ENCODE measurements at regions not wholly inside any gene's neighbourhood (a gene's known extent, or its start where the extent isn't known, plus 50 kb on each side); places are given as distances from the start of the nearest gene placed in this dataset.

GRCh38 chr5:88553986-88554385 lies 285.3 kb upstream of the TMEM161B start:
- no peak overlapping the region for H3K4me3 ChIP-seq (ENCODE audit: low read length)
- no peak for TF ChIP-seq CTCF (IDR thresholded peaks at IDR 0.05; ENCODE audit: insufficient read depth, low read depth, low read length, missing control alignments)
- DNase-seq (ENCODE audit: low read depth): no peak

- no peak overlapping the region for H3K4me3 ChIP-seq (ENCODE audit: low read length)
- no peak for TF ChIP-seq CTCF (IDR thresholded peaks at IDR 0.05; ENCODE audit: insufficient read depth, low read depth, low read length, missing control alignments)
- DNase-seq (ENCODE audit: low read depth): no peak
Observed at GRCh38 chr5:88553136-88553875, 284.7 kb upstream of the TMEM161B start.

GRCh38 chr5:88552426-88552825 lies 283.8 kb upstream of the TMEM161B start:
- DNase-seq (ENCODE audit: low read depth): no peak
- no peak overlapping the region for H3K4me3 ChIP-seq (ENCODE audit: low read length)
- TF ChIP-seq CTCF (IDR thresholded peaks at IDR 0.05; ENCODE audit: insufficient read depth, low read depth, low read length, missing control alignments): no peak

GRCh38 chr5:88551724-88552345 lies 283.2 kb upstream of the TMEM161B start:
- no peak for TF ChIP-seq CTCF (IDR thresholded peaks at IDR 0.05; ENCODE audit: insufficient read depth, low read depth, low read length, missing control alignments)
- DNase-seq (ENCODE audit: low read depth): no peak
- H3K4me3 ChIP-seq (ENCODE audit: low read length): no peak overlapping the region

GRCh38 chr5:88550736-88551135 lies 282.1 kb upstream of the TMEM161B start:
- DNase-seq (ENCODE audit: low read depth): no peak
- TF ChIP-seq CTCF (IDR thresholded peaks at IDR 0.05; ENCODE audit: insufficient read depth, low read depth, low read length, missing control alignments): no peak
- no peak overlapping the region for H3K4me3 ChIP-seq (ENCODE audit: low read length)

- no peak for DNase-seq (ENCODE audit: low read depth)
- TF ChIP-seq CTCF (IDR thresholded peaks at IDR 0.05; ENCODE audit: insufficient read depth, low read depth, low read length, missing control alignments): no peak
- no peak overlapping the region for H3K4me3 ChIP-seq (ENCODE audit: low read length)
Observed at GRCh38 chr5:88548136-88548805, 279.6 kb upstream of the TMEM161B start.
